IPS DF 19.7 (cell line): ENCODE measurements at regions not wholly inside any gene's neighbourhood (a gene's known extent, or its start where the extent isn't known, plus 50 kb on each side); places are given as distances from the start of the nearest gene placed in this dataset.
"Not testable (repeated sequence)": the region's sequence is repeated elsewhere in the genome, so short reads cannot be mapped to it uniquely, and the experiment has no call there.

Experiments used
- DNase-seq: peaks from one replicate; pipeline ENCODE4 v3.0.0-alpha.2; 2013; ENCODE audit warnings: low read depth, low spot score

GRCh38 chr1:38670544-38671122, 188.9 kb downstream of the RRAGC start:
- DNase-seq: no peak

GRCh38 chr1:38667626-38668025, 191.9 kb downstream of the RRAGC start:
- DNase-seq: no peak

DNA sequence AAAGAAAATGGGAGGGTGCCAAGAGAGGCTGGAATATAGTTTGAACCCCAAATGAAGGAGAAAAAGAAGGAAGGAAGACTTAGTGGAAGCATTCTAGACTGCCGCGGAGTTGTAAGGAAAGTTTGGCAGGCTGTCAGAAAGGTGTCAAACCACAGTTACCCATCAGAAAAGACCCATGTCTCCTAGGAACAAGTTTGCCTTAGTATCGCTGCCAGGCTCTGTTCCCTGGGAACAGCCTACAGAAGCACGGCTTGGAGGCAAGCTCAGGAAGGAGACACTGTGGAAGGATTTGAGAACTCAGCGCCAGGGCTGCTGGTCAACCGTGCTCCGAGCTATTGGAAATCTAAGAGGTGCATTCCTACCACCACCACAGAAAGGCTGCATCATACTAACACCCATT, 197.4 kb downstream of the RRAGC start:
- no peak for DNase-seq

DNA sequence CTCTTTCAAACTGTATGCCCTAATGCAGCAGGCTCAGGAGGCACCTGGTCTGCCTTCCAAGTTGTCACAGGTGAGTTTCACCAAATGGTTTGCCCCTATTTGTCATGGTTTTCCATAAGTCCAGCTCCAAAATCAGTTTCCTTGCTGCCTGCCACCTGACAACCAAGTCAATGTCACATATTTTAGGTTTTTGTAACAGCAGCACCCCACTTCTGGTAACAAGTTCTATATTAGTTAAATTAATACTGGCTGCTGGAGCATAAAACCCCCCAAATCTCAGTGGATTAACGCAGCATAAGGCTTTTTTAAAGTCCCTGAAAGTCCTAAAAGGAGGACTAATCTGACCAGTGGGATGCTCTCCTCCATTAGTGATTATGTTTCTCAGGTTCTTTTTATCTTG, 200.7 kb downstream of the RRAGC start:
- no peak for DNase-seq

GRCh38 chr1:38657873-38658272, 201.7 kb downstream of the RRAGC start:
- no peak for DNase-seq

- DNase-seq: no peak
Measured at GRCh38 chr1:38657207-38657840, 202.2 kb downstream of the RRAGC start.

DNA sequence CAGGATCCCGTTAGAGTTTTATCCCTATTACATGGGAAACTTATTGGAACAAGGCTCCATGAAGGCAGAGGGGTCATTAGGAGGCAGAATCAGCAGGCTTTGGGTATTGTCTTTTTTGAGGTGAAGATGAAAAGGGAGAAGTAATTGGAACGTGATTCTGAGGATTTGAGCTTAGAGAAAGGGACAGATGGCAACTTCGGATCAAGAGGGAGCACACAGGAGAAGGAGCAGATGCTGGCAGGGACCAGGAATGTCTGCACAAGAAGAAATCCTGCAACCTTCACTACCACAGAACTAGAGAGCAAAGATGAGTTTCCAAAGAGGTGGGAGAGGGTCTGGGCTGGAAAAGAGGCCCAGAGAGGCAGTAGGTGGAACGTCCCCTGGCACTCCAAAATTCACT, 202.8 kb downstream of the RRAGC start:
- no peak for DNase-seq

GRCh38 chr1:38652217-38652616, 207.4 kb downstream of the RRAGC start:
- no peak for DNase-seq

- no peak for DNase-seq
Measured at GRCh38 chr1:38651669-38652068, 207.9 kb downstream of the RRAGC start.

DNA sequence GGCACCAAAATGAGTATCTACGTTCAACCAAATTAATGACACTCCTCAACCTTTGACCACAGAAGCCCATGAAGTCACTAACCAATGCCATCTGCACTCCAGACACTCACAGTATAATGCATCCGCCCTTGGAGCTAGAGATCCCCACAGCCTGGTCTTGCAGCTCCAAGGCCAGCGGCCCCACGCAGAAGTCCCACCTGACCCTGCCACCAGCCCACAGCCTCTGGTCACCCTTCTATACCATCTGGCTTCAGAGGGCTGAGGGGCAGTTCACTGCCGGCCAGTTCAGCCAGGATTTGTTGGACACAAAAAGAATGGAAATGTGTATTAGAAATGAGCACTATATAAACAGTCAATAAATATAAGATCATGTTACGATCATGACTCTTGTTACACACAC, 211.2 kb downstream of the RRAGC start:
- no peak for DNase-seq

- DNase-seq: not testable (repeated sequence)
Measured at GRCh38 chr1:38647341-38647740, 212.2 kb downstream of the RRAGC start.

DNA sequence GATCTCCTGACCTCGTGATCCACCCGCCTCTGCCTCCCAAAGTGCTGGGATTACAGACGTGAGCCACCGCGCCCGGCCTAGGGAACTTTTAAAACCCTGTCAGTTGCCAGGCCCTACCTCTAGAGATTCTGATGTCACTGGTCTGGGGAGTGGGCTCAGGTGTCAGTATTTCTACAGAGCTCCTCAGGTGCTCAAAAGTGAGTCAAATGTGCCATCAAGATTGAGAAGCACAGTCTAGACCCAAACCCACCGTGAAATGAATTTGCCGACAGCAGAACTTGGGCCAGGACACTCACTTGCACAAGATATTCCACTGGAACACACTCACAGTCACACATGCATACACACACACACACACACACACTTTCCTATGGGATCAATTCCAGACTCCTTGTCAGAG, 215.5 kb downstream of the RRAGC start:
- DNase-seq: no peak

- DNase-seq: no peak
Measured at GRCh38 chr1:38641661-38642060, 217.9 kb downstream of the RRAGC start.

GRCh38 chr1:38640371-38640770, 219.2 kb downstream of the RRAGC start:
- no peak for DNase-seq

DNA sequence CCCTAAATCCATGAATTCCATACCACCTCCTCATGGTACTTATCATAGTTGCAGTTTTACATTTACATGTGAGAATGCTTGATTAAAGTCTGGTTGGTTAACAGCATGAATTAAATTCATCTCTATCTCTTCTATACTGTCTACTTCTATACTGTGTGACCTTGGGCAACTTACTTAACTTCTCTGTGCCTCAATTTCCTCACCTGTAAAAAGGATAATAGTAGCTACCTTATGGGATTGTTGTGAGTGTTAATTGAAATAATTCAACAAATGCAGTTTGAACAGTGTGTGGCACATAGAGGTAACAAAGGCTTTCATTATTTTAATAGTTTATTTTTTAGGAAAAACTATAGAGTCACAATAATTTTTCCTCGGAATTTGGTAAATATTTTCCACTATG, 231.3 kb downstream of the RRAGC start:
- DNase-seq: no peak

GRCh38 chr1:38625939-38626338, 233.6 kb downstream of the RRAGC start:
- no peak for DNase-seq

DNA sequence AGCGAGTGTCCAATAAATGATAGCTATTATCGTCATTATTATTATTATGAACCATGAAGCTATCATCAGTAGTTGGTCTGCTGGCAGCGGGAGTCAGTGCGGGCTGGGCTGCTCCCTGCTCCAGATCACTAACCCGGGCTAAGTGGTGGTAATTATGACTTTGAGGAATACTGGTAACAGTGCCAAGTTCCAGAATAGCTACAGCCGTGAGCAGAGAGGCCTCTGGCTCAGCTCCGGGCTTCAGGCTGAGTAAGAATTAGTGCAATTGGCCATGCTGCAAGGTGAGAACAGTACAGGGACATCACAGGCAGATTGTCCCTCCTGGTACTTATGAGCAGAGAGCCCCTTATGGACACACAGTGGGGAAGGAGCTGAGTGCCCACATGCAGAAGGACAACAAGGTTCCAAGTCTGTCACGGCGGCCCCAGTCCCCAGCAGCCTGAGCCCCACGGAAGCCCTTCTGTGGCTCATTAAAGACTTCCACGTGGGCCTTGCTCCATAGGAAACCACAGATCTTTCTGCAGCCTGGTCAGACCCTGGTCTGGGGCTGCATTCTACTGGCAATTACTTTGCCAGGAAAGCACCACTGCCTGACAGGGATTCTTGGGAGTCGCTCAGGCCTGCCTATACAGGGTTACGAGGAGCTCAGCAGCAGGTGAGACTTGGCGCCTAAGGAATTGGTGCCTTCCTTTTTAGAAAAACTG, 235.1 kb downstream of the RRAGC start:
- DNase-seq: no peak

- DNase-seq: no peak
Measured at GRCh38 chr1:38623529-38623928, 236.0 kb downstream of the RRAGC start.

- DNase-seq: no peak
Measured at GRCh38 chr1:38622197-38622596, 237.4 kb downstream of the RRAGC start.

GRCh38 chr1:38616846-38617245, 242.7 kb downstream of the RRAGC start:
- no peak for DNase-seq

DNA sequence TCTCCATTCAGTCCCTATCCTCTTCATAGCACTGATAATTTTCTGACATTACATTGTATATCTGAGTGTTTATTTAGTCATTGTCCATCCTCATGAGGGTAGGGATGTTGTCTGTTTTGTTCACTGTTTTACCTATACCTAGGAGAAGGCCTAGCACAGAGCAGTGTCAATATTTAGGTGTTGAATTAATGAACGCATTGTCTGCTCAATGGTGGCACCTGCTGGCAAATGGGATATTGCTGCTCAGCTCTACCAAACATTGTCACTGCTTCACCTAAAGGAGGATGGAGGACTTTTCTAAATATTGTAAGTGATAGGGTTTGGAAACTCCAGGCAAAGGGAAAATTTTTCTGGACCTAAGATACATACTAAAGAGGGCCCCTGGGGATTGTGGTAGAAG, 243.9 kb downstream of the RRAGC start:
- no peak for DNase-seq

GRCh38 chr1:38614861-38615260, 244.7 kb downstream of the RRAGC start:
- no peak for DNase-seq

DNA sequence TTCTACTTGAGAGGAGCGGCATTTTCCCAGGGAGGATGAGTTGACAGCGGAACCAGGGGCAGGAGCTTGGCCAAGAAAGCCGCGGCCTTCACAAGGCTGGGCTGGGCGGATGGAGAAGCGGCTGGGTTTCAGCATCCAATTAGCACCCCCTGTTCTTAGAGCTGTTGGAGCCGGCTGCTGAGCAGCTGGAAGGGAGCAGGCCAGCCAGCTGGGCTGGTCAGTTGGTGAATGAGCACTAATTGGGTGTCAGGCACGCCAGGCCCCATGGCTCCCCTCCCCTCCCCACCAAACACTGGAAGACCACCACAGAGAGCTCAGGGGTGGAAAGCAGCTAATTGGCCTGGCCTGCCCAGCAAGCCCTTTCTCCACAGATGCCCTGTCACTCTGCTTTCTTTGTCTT, 245.6 kb downstream of the RRAGC start:
- DNase-seq: no peak
